Tibial artery (tissue), 4 donors: ENCODE measurements at regions not wholly inside any gene's neighbourhood (a gene's known extent, or its start where the extent isn't known, plus 50 kb on each side); places are given as distances from the start of the nearest gene placed in this dataset.

Experiments used
- DNase-seq, 2 donors: peaks; one replicate each; pipeline ENCODE4 v3.0.0-alpha.2; 2019
- H3K27ac ChIP-seq, 2 donors: fragments of 200-600 bp; sonication (generic) in 1 of 2; 1 replicate in 1 of 2; 2 replicates in 1 of 2; pipeline ENCODE4 v1.5.1; 2018 to 2019; ENCODE audit warnings: mild to moderate bottlenecking in 1 of 2
- H3K27me3 ChIP-seq, 2 donors: fragments of 200-600 bp; sonication (generic) in 1 of 2; one replicate each; pipeline versions ENCODE4 v1.5.1 to v1.6.0; 2016 to 2019
- H3K36me3 ChIP-seq, 3 donors: fragments of 200-600 bp; sonication (generic) in 2 of 3; one replicate each; pipeline ENCODE4 v1.5.1; 2016 to 2019; ENCODE audit warnings: mild to moderate bottlenecking in 2 of 3
- H3K4me1 ChIP-seq, 4 donors: fragments of 200-600 bp; sonication (generic) in 2 of 4; 1 replicate in 3 of 4; 2 replicates in 1 of 4; pipeline ENCODE4 v1.5.1; 2016 to 2019
- H3K4me3 ChIP-seq, 2 donors: fragments of 200-600 bp; sonication (generic) in 1 of 2; 1 replicate in 1 of 2; 2 replicates in 1 of 2; pipeline ENCODE4 v1.5.1; 2018 to 2019; ENCODE audit warnings: mild to moderate bottlenecking in 2 of 2
- H3K9me3 ChIP-seq, 3 donors: fragments of 200-600 bp; sonication (generic) in 1 of 3; one replicate each; pipeline ENCODE4 v1.5.1; 2016 to 2019
- CTCF ChIP-seq, 2 experiments: fragments of 200-600 bp in 1 of 2; fragments of 450-650 bp in 1 of 2; IDR thresholded peaks; one replicate each; pipeline ENCODE4 v1.5.1; 2017 to 2019; ENCODE audit warnings: antibody characterized with exemption in 2 of 2, mild to moderate bottlenecking in 1 of 2, moderate library complexity in 1 of 2
- intact Hi-C: fragments of 100-400 bp; cut with DNase I; formaldehyde crosslinking; loops from one replicate; pipeline ENCODE4 v1.15.0; 2023; ENCODE audit warnings: low total_unique reads

- H3K27ac ChIP-seq, result no peak overlapping the region
- H3K4me3 ChIP-seq, result no peak overlapping the region
- DNase-seq, result no peak
- no peak for TF ChIP-seq CTCF (IDR thresholded peaks at IDR 0.05)
- H3K4me1 ChIP-seq, result peaks cover 0 to 7% (median 4%) of the 10 kb centered on the region in 4 donors
- H3K36me3 ChIP-seq, result no peaks in the 10 kb centered on the region
- H3K27me3 ChIP-seq, result peaks cover 0 to 3% of the 10 kb centered on the region in 2 donors
- intact Hi-C loops, result no loop called here
- H3K9me3 ChIP-seq, result no peaks in the 10 kb centered on the region
Observed at GRCh38 chr20:1766731-1767130, 109.2 kb upstream of the SIRPG start.

- Histone ChIP-seq H3K27ac (no peak overlapping the region), H3K27me3 (peaks cover 0 to 3% of the 10 kb centered on the region in 2 donors), H3K4me1 (peaks cover 0 to 7% (median 4%) of the 10 kb centered on the region in 4 donors), H3K4me3 (no peak overlapping the region), H3K36me3 (no peaks in the 10 kb centered on the region), H3K9me3 (no peaks in the 10 kb centered on the region)
- TF ChIP-seq CTCF (IDR thresholded peaks at IDR 0.05), result peak; percentile 64 to 67
- intact Hi-C loops, result loop anchor here (5.0 kb wide), 1 partner anchor 408 kb away; no protein-coding TSS in a partner anchor
- DNase-seq, result peak; percentile 79 to 81
Observed at GRCh38 chr20:1764136-1765033, 106.8 kb upstream of the SIRPG start.

GRCh38 chr20:1761598-1761997 is 104.0 kb upstream of the SIRPG start:
- intact Hi-C loops, result loop anchor here (5.0 kb wide), 1 partner anchor 411 kb away; no protein-coding TSS in a partner anchor
- DNase-seq, result no peak
- H3K4me1 ChIP-seq, result peaks cover 0 to 7% (median 4%) of the 10 kb centered on the region in 4 donors
- no peak overlapping the region for H3K27ac ChIP-seq
- TF ChIP-seq CTCF (IDR thresholded peaks at IDR 0.05), result no peak
- H3K4me3 ChIP-seq, result no peak overlapping the region
- H3K9me3 ChIP-seq, result no peaks in the 10 kb centered on the region
- H3K27me3 ChIP-seq, result no peaks in the 10 kb centered on the region
- H3K36me3 ChIP-seq, result no peaks in the 10 kb centered on the region

GRCh38 chr20:1761116-1761515 is 103.5 kb upstream of the SIRPG start:
- no peak overlapping the region for H3K4me3 ChIP-seq
- H3K27ac ChIP-seq, result no peak overlapping the region
- H3K27me3 ChIP-seq, result no peaks in the 10 kb centered on the region
- DNase-seq, result no peak
- intact Hi-C loops, result loop anchor here (5.0 kb wide), 1 partner anchor 411 kb away; no protein-coding TSS in a partner anchor
- H3K4me1 ChIP-seq, result peaks cover 0 to 7% (median 4%) of the 10 kb centered on the region in 4 donors
- no peaks in the 10 kb centered on the region for H3K36me3 ChIP-seq
- TF ChIP-seq CTCF (IDR thresholded peaks at IDR 0.05), result no peak
- H3K9me3 ChIP-seq, result no peaks in the 10 kb centered on the region

GRCh38 chr20:1758765-1759164 is 101.2 kb upstream of the SIRPG start:
- Histone ChIP-seq H3K27me3 (no peaks in the 10 kb centered on the region), H3K9me3 (no peaks in the 10 kb centered on the region), H3K36me3 (no peaks in the 10 kb centered on the region), H3K27ac (no peak overlapping the region), H3K4me3 (no peak overlapping the region), H3K4me1 (no peaks in the 10 kb centered on the region)
- intact Hi-C loops, result no loop called here
- no peak for TF ChIP-seq CTCF (IDR thresholded peaks at IDR 0.05)
- no peak for DNase-seq
